ENCODE measurements at regions not wholly inside any gene's neighbourhood (a gene's known extent, or its start where the extent isn't known, plus 50 kb on each side); places are given as distances from the start of the nearest gene placed in this dataset.

- TF ChIP-seq ZBTB40 (IDR thresholded peaks at IDR 0.05; ENCODE audit: borderline replicate concordance) = no peak
- no peak for TF ChIP-seq PBX3 (IDR thresholded peaks at IDR 0.05; ENCODE audit: insufficient replicate concordance, low read depth, low read length)
- TF ChIP-seq RELA (IDR thresholded peaks at IDR 0.05; ENCODE audit: borderline replicate concordance, partially characterized antibody) = no peak
- no peak for TF ChIP-seq ELK1 (IDR thresholded peaks at IDR 0.05; ENCODE audit: low read depth, low read length)
Observed at GRCh38 chr16:14372471-14372870, 257.6 kb downstream of the PARN start (continued).

GRCh38 chr16:14371778-14372431 is 258.2 kb downstream of the PARN start:
- Histone ChIP-seq H3K4me3 (no peak overlapping the region), H3K36me3 (ENCODE audit: control insufficient read depth in 2 of 2, insufficient read depth in 2 of 2, low read length in 1 of 2) (no peaks in the 10 kb centered on the region), H3K79me2 (ENCODE audit: control insufficient read depth, insufficient read depth, low read length) (no peaks in the 10 kb centered on the region), H3K27ac (ENCODE audit: control insufficient read depth, insufficient read depth) (no peak overlapping the region), H4K20me1 (ENCODE audit: control insufficient read depth, insufficient read depth) (no peaks in the 10 kb centered on the region), H3K9me3 (replicated peaks; ENCODE audit: control insufficient read depth, insufficient read depth, low read length) (no peaks in the 10 kb centered on the region; the same call in 2 of the 3 replicates), H3K4me1 (ENCODE audit: control insufficient read depth, insufficient read depth, low read length) (no peaks in the 10 kb centered on the region), H3K27me3 (replicated peaks in 1 of 2; ENCODE audit: control insufficient read depth in 2 of 2, insufficient read depth in 2 of 2, low read length in 1 of 2) (no peaks in the 10 kb centered on the region), H3K9ac (ENCODE audit: control insufficient read depth, insufficient read depth, low read length) (no peak overlapping the region), H3K4me2 (ENCODE audit: control insufficient read depth, insufficient read depth) (no peak overlapping the region), H2AFZ (ENCODE audit: control insufficient read depth, low read depth, low read length) (no peak overlapping the region)
- ATAC-seq = no peak
- SMC1A ChIA-PET (ENCODE audit: uncharacterized antibody, unreplicated experiment) = interaction anchor here (0.6 kb wide), 1 partner anchor 45 kb away, joined by 3 read pairs; no protein-coding TSS in a partner anchor
- CTCF ChIA-PET = no interaction called here
- BruUV-seq (replicated peaks) = no TSS peak
- TF ChIP-seq PKNOX1 (IDR thresholded peaks at IDR 0.05) (peak; percentile 69), E2F4 (IDR thresholded peaks at IDR 0.05; ENCODE audit: low read depth, low read length) (no peak), PBX3 (IDR thresholded peaks at IDR 0.05; ENCODE audit: insufficient replicate concordance, low read depth, low read length) (peak; percentile 38)
- 88% methylated on average over 6 of the region's 7 CpGs for WGBS (ENCODE audit: insufficient coverage, insufficient replicate concordance, low lambda C conversion rate, missing lambda C conversion rate)
- RAD21 ChIA-PET (ENCODE audit: unreplicated experiment) = no interaction called here
- POLR2A ChIA-PET = interaction anchor here (1.2 kb wide), 1 partner anchor 17 kb away, joined by 4 read pairs; no protein-coding TSS in a partner anchor
- FAIRE-seq = no peak
- intact Hi-C loops (cut with micrococcal nuclease; ENCODE audit: unreplicated experiment) = no loop called here
- in situ Hi-C loops (cut with MboI) = no loop called here
- no peak for DNase-seq (ENCODE audit: low read depth, low spot score)
